Smooth muscle cell (in vitro differentiated cells): ENCODE measurements at regions not wholly inside any gene's neighbourhood (a gene's known extent, or its start where the extent isn't known, plus 50 kb on each side); places are given as distances from the start of the nearest gene placed in this dataset.

Experiments
- DNase-seq: peaks from one replicate; lab custom pipeline; 2025; ENCODE audit not compliant: unreplicated experiment; lab: John Stamatoyannopoulos, UW
- H2AFZ ChIP-seq: fragments of 200-600 bp; sonication (generic); 2 replicates; pipeline ENCODE4 v1.6.0; 2016; ENCODE audit warnings: antibody characterized with exemption, low read depth, mild to moderate bottlenecking
- H3F3A ChIP-seq: fragments of 200-600 bp; sonication (generic); 2 replicates; pipeline ENCODE4 v1.6.0; 2017; ENCODE audit warnings: antibody characterized with exemption, low read depth
- H3K27ac ChIP-seq: fragments of 200-600 bp; sonication (generic); 2 replicates; pipeline ENCODE4 v1.5.1; 2016; ENCODE audit warnings: low read depth, mild to moderate bottlenecking
- H3K27me3 ChIP-seq: fragments of 200-600 bp; sonication (generic); 2 replicates; pipeline ENCODE4 v1.6.1; 2016; ENCODE audit warnings: low read depth, mild to moderate bottlenecking
- H3K36me3 ChIP-seq: fragments of 200-600 bp; sonication (generic); 2 replicates; pipeline ENCODE4 v1.5.1; 2016; ENCODE audit warnings: low read depth
- H3K4me1 ChIP-seq: fragments of 200-600 bp; sonication (generic); 2 replicates; pipeline ENCODE4 v1.5.1; 2016; ENCODE audit warnings: low read depth
- H3K4me2 ChIP-seq: fragments of 200-600 bp; sonication (generic); 2 replicates; pipeline ENCODE4 v1.6.0; 2016; ENCODE audit warnings: mild to moderate bottlenecking
- H3K4me3 ChIP-seq: fragments of 200-600 bp; sonication (generic); 2 replicates; pipeline ENCODE4 v1.5.1; 2016; ENCODE audit warnings: mild to moderate bottlenecking
- H3K79me2 ChIP-seq: fragments of 200-600 bp; sonication (generic); 2 replicates; pipeline ENCODE4 v1.6.0; 2016; ENCODE audit warnings: low read depth, mild to moderate bottlenecking
- H3K9ac ChIP-seq: fragments of 200-600 bp; sonication (generic); 2 replicates; pipeline ENCODE4 v1.6.0; 2016; ENCODE audit warnings: low read depth
- H3K9me3 ChIP-seq: fragments of 200-600 bp; sonication (generic); replicated peaks from 2 replicates; pipeline ENCODE4 v1.5.1; 2016; ENCODE audit warnings: low read depth
- H4K20me1 ChIP-seq: fragments of 200-600 bp; sonication (generic); 2 replicates; pipeline ENCODE4 v1.6.0; 2016; ENCODE audit warnings: low read depth
- CTCF ChIP-seq: fragments of 200-600 bp; sonication (generic); IDR thresholded peaks from 2 replicates; pipeline ENCODE4 v1.5.1; 2017; ENCODE audit warnings: borderline replicate concordance, mild to moderate bottlenecking, antibody characterized with exemption; ENCODE audit not compliant: insufficient read depth, poor library complexity, severe bottlenecking
- WGBS: methylation state at CpG from one replicate; pipeline ENCODE4 v1.1.7; 2016; ENCODE audit warnings: low lambda C conversion rate; 5-methylcytosine and 5-hydroxymethylcytosine counted together

GRCh38 chr18:22687892-22688680 is 245.0 kb upstream of the RBBP8 start:
- no peak overlapping the region for H3K27ac ChIP-seq
- WGBS = 59% methylated on average over 3 of the region's 3 CpGs
- H3F3A ChIP-seq = peaks cover 17% of the 10 kb centered on the region
- no peak overlapping the region for H3K4me2 ChIP-seq
- no peak for TF ChIP-seq CTCF
- H2AFZ ChIP-seq = no peak overlapping the region
- no peaks in the 10 kb centered on the region for H3K79me2 ChIP-seq
- no peaks in the 10 kb centered on the region for H3K27me3 ChIP-seq
- H3K9ac ChIP-seq = no peak overlapping the region
- no peak for DNase-seq
- H3K4me3 ChIP-seq = no peak overlapping the region
- no peaks in the 10 kb centered on the region for H4K20me1 ChIP-seq
- no peaks in the 10 kb centered on the region for H3K9me3 ChIP-seq
- no peaks in the 10 kb centered on the region for H3K36me3 ChIP-seq
- no peaks in the 10 kb centered on the region for H3K4me1 ChIP-seq

- TF ChIP-seq CTCF = no peak
- Histone ChIP-seq H3K79me2 (no peaks in the 10 kb centered on the region), H3K4me1 (no peaks in the 10 kb centered on the region), H3K9ac (no peak overlapping the region), H2AFZ (no peak overlapping the region), H3K27me3 (no peaks in the 10 kb centered on the region), H3K36me3 (no peaks in the 10 kb centered on the region), H4K20me1 (no peaks in the 10 kb centered on the region), H3K4me3 (no peak overlapping the region), H3K9me3 (no peaks in the 10 kb centered on the region), H3K27ac (no peak overlapping the region), H3F3A (peaks cover 26% of the 10 kb centered on the region), H3K4me2 (no peak overlapping the region)
- 99% methylated on average over 4 of the region's 4 CpGs for WGBS
- no peak for DNase-seq
Observed at GRCh38 chr18:22688877-22689496, 244.1 kb upstream of the RBBP8 start.

- Histone ChIP-seq H3F3A (peaks cover 26% of the 10 kb centered on the region), H3K27ac (no peak overlapping the region), H3K9ac (no peak overlapping the region), H3K9me3 (no peaks in the 10 kb centered on the region), H3K4me1 (peaks cover 6% of the 10 kb centered on the region), H3K4me3 (no peak overlapping the region), H2AFZ (peak overlapping the region; percentile 20), H3K27me3 (no peaks in the 10 kb centered on the region), H3K36me3 (no peaks in the 10 kb centered on the region), H4K20me1 (no peaks in the 10 kb centered on the region), H3K79me2 (no peaks in the 10 kb centered on the region), H3K4me2 (no peak overlapping the region)
- DNase-seq = no peak
- TF ChIP-seq CTCF = no peak
Observed at GRCh38 chr18:22689712-22690111, 243.4 kb upstream of the RBBP8 start.
